SJCRH30 (cell line): ENCODE measurements at regions not wholly inside any gene's neighbourhood (a gene's known extent, or its start where the extent isn't known, plus 50 kb on each side); places are given as distances from the start of the nearest gene placed in this dataset.
"Not testable (repeated sequence)": the region's sequence is repeated elsewhere in the genome, so short reads cannot be mapped to it uniquely, and the experiment has no call there.

Source experiments
- DNase-seq, 2 experiments: peaks; one replicate each; pipeline ENCODE4 v3.0.0-alpha.2; 2015 to 2020
- H3K27ac ChIP-seq: fragments of 250-450 bp; sonication (Bioruptor Pico); 2 replicates; pipeline ENCODE4 v1.5.1; 2020; ENCODE audit warnings: mild to moderate bottlenecking, moderate library complexity
- H3K27me3 ChIP-seq: fragments of 250-450 bp; sonication (Bioruptor Pico); 2 replicates; pipeline ENCODE4 v1.5.1; 2020; ENCODE audit warnings: mild to moderate bottlenecking, moderate library complexity
- H3K36me3 ChIP-seq: fragments of 250-450 bp; sonication (Bioruptor Pico); 2 replicates; pipeline ENCODE4 v1.5.1; 2020; ENCODE audit warnings: mild to moderate bottlenecking, moderate library complexity
- H3K4me1 ChIP-seq: fragments of 250-450 bp; sonication (Bioruptor Pico); 2 replicates; pipeline ENCODE4 v1.5.1; 2020; ENCODE audit warnings: mild to moderate bottlenecking, moderate library complexity
- H3K4me3 ChIP-seq: fragments of 250-450 bp; sonication (Bioruptor Pico); 2 replicates; pipeline ENCODE4 v1.5.1; 2020; ENCODE audit warnings: mild to moderate bottlenecking, moderate library complexity
- H3K9me3 ChIP-seq: fragments of 250-450 bp; sonication (Bioruptor Pico); replicated peaks from 2 replicates; pipeline ENCODE4 v1.5.1; 2020; ENCODE audit warnings: mild to moderate bottlenecking, moderate library complexity

- Histone ChIP-seq H3K9me3 (no peaks in the 10 kb centered on the region), H3K4me1 (no peaks in the 10 kb centered on the region)
- no peak for DNase-seq
These were observed 186.7 kb upstream of the ARID1B start for GRCh38 chr6:156590482-156590881.

DNA sequence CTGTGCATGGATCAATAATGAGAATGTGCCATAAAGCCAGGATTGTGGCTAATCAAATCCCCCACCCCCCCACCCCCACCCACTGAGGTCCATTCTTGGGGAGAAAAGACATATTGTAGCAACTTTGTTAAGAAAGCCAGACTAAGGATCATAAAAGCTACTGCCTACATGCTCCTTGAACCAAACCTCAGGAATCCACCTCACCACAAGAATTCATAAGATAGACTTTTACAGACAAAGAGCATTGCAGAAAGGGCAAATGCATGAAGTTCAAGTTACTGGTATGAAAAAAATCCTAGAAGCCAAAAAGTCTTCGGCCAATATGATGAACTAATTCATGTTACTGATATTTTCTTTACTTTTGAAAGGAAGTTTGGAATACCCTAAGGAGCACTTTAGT, 187.9 kb upstream of the ARID1B start:
- H3K4me1 ChIP-seq: no peaks in the 10 kb centered on the region
- no peaks in the 10 kb centered on the region; the same call in 1 of the 2 replicates for H3K27me3 ChIP-seq
- no peaks in the 10 kb centered on the region for H3K36me3 ChIP-seq
- no peak overlapping the region for H3K4me3 ChIP-seq
- no peaks in the 10 kb centered on the region for H3K9me3 ChIP-seq
- no peak overlapping the region for H3K27ac ChIP-seq
- no peak for DNase-seq

More at GRCh38 chr6:156590482-156590881, 186.7 kb upstream of the ARID1B start:
- Histone ChIP-seq H3K4me3 (no peak overlapping the region), H3K27ac (no peak overlapping the region), H3K36me3 (no peaks in the 10 kb centered on the region), H3K27me3 (no peaks in the 10 kb centered on the region; the same call in 1 of the 2 replicates)

DNA sequence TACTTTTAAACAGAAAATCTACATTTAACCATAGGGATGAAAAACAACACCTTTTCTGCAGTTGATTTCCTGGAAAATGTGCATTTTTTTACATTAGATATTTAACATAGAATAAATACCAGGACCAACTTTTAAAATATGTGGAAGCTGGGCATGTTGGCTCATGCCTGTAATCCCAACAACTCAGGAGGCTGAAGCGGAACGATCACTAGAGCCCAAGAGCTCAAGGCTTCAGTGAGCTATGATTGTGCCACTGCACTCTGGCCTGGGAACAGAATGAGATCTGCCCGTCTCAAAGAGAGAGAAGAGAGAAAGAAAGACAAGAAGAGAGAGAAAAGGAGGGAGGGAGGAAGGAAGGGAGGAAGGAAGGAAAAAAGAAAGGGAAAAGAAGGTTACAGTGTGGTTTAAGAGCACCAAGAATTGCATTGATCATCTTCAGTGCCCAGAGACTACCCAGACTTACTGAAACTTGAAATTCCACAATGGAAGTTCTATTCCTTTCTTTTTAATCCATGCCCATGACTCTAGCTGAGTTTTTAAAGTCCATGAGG, 189.4 kb upstream of the ARID1B start:
- Histone ChIP-seq H3K27me3 (no peaks in the 10 kb centered on the region; the same call in 1 of the 2 replicates), H3K36me3 (no peaks in the 10 kb centered on the region), H3K27ac (no peak overlapping the region), H3K9me3 (no peaks in the 10 kb centered on the region), H3K4me1 (no peaks in the 10 kb centered on the region), H3K4me3 (no peak overlapping the region)
- no peak for DNase-seq

DNA sequence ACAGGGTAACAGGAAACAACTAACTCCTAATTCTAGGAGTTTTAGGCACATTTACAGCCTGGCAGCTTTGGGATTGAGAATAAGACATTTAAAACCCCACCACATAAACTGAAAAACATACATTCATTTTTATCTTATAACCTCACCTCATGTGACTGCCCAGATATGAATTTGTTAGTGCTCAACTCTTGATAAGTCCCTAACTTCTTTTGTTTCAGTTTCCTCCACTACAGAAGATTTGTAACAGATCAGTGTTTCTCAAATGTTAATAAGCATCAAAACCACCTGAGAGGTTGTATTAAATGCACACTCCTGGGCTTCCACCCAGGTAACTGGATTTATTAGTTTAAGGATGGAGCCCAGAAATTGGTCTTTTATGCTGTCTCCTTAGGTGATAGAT, 190.1 kb upstream of the ARID1B start:
- no peak for DNase-seq
- Histone ChIP-seq H3K4me3 (no peak overlapping the region), H3K27ac (no peak overlapping the region), H3K9me3 (no peaks in the 10 kb centered on the region), H3K4me1 (no peaks in the 10 kb centered on the region), H3K36me3 (no peaks in the 10 kb centered on the region), H3K27me3 (no peaks in the 10 kb centered on the region; the same call in 1 of the 2 replicates)

- no peak overlapping the region for H3K27ac ChIP-seq
- H3K4me3 ChIP-seq: no peak overlapping the region
- H3K9me3 ChIP-seq: no peaks in the 10 kb centered on the region
These were observed 191.3 kb upstream of the ARID1B start for GRCh38 chr6:156585859-156586258.

DNA sequence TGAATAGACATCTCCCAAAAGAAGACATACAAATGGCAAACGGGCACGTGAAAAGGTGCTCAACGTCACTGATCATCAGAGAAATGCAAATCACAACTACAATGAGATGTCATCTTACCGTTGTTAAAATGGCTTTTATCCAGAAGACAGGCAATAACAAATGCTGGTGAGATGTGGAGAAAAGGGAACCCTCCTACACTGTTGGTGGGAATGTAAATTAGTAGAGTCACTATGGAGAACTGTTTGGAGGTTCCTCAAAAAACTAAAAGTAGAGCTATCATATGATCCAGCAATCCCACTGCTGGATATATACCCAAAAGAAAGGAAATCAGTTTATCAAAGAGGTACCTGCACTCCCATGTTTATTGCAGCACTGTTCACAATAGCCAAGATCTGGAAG, 193.1 kb upstream of the ARID1B start:
- H3K4me1 ChIP-seq, DNase-seq, H3K27ac ChIP-seq, H3K36me3 ChIP-seq, H3K9me3 ChIP-seq, H3K4me3 ChIP-seq, H3K27me3 ChIP-seq: not testable (repeated sequence)

More at GRCh38 chr6:156585859-156586258, 191.3 kb upstream of the ARID1B start:
- DNase-seq: peak; percentile 24 to 47
- H3K36me3 ChIP-seq: no peaks in the 10 kb centered on the region
- H3K4me1 ChIP-seq: no peaks in the 10 kb centered on the region
- no peaks in the 10 kb centered on the region for H3K27me3 ChIP-seq

DNA sequence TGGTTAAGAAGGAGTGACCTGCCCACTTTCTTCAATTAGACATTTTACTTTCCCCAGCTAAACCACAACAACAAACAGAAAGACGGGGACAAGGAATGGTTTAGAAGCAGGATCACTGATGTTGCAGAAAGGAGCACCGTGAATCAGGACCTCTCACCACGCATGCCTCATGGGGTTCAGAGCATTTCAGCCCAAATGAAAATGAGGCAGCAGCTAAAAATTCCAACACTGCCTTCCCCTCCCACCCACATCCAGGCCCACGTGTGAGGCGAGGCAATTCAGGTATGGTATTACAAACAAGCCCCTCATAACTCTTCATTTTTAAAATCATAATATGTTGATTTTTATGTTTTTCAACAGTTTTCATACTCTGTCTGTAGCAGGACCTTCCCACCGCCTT, 194.1 kb upstream of the ARID1B start:
- Histone ChIP-seq H3K27me3 (no peaks in the 10 kb centered on the region), H3K4me3 (no peak overlapping the region), H3K9me3 (no peaks in the 10 kb centered on the region), H3K36me3 (no peaks in the 10 kb centered on the region), H3K27ac (no peak overlapping the region), H3K4me1 (no peaks in the 10 kb centered on the region)
- DNase-seq: no peak

- Histone ChIP-seq H3K27ac (no peak overlapping the region), H3K27me3 (no peaks in the 10 kb centered on the region), H3K9me3 (0 out of 2 replicates have a peak, but pooled peaks cover 3% of the 10 kb centered on the region), H3K4me3 (no peak overlapping the region), H3K4me1 (no peaks in the 10 kb centered on the region), H3K36me3 (no peaks in the 10 kb centered on the region)
- DNase-seq: no peak
These were observed 194.6 kb upstream of the ARID1B start for GRCh38 chr6:156582509-156582992.

DNA sequence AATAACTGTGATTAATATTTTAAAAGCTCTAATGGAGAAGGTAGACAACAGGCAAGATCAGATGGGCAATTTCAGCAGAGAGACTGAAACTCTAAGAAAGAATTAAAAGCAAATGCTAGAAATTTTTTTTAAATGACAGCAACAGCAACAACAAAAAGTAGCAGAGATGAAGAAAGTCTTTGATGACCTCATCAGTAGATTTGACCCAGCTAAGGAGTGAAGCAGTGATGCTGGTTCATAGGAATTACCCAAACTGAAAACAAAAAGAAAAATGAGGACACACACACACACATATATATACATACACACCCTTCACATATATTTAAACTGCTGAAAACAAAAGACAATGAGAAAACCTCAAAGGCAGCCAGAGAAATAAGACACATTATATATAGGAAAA, 197.6 kb upstream of the ARID1B start:
- Histone ChIP-seq H3K27ac (no peak overlapping the region), H3K9me3 (0 out of 2 replicates have a peak, but pooled peaks cover 3% of the 10 kb centered on the region), H3K36me3 (no peaks in the 10 kb centered on the region), H3K4me3 (no peak overlapping the region), H3K27me3 (no peaks in the 10 kb centered on the region), H3K4me1 (no peaks in the 10 kb centered on the region)
- DNase-seq: no peak

GRCh38 chr6:156577749-156578148, 199.4 kb upstream of the ARID1B start:
- Histone ChIP-seq H3K27me3 (no peaks in the 10 kb centered on the region), H3K4me1 (no peaks in the 10 kb centered on the region), H3K9me3 (0 out of 2 replicates have a peak, but pooled peaks cover 3% of the 10 kb centered on the region), H3K4me3 (no peak overlapping the region), H3K27ac (no peak overlapping the region), H3K36me3 (no peaks in the 10 kb centered on the region)
- DNase-seq: no peak

GRCh38 chr6:156575361-156575760, 201.8 kb upstream of the ARID1B start:
- Histone ChIP-seq H3K36me3 (no peaks in the 10 kb centered on the region), H3K27me3 (no peaks in the 10 kb centered on the region), H3K27ac (no peak overlapping the region), H3K9me3 (0 out of 2 replicates have a peak, but pooled peaks cover 3% of the 10 kb centered on the region), H3K4me1 (no peaks in the 10 kb centered on the region), H3K4me3 (no peak overlapping the region)
- DNase-seq: no peak

DNA sequence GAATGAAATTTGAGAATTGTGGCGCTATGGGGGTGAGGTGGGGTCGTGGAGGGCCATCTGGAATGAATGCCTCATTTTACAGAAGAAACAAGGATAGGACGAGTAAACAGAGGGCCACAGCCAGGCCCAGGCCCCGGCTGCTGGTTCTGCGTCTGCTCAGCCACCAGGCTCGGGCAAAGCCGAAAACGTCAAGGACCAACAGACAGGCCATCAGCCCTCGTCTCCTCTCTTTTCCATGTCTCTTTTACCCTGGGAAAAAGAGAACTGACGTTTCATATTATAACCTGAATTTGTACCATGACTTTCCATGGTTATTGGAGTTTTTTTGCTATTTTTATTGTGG, 212.4 kb upstream of the ARID1B start:
- Histone ChIP-seq H3K27me3 (no peaks in the 10 kb centered on the region), H3K4me3 (no peak overlapping the region), H3K27ac (no peak overlapping the region), H3K4me1 (0 out of 2 replicates have a peak, but pooled peaks cover 3% of the 10 kb centered on the region), H3K36me3 (no peaks in the 10 kb centered on the region), H3K9me3 (no peaks in the 10 kb centered on the region)
- DNase-seq: no peak

- Histone ChIP-seq H3K4me3 (no peak overlapping the region), H3K9me3 (no peaks in the 10 kb centered on the region), H3K27ac (no peak overlapping the region), H3K4me1 (0 out of 2 replicates have a peak, but pooled peaks cover 3% of the 10 kb centered on the region), H3K36me3 (no peaks in the 10 kb centered on the region), H3K27me3 (no peaks in the 10 kb centered on the region)
- peak; percentile 54 to 79 for DNase-seq
These were observed 212.9 kb upstream of the ARID1B start for GRCh38 chr6:156564127-156564806.

GRCh38 chr6:156563714-156564113, 213.5 kb upstream of the ARID1B start:
- no peak overlapping the region for H3K27ac ChIP-seq
- DNase-seq: peak; percentile 18 to 36
- no peaks in the 10 kb centered on the region for H3K36me3 ChIP-seq
- no peaks in the 10 kb centered on the region for H3K9me3 ChIP-seq
- 0 out of 2 replicates have a peak, but pooled peaks cover 3% of the 10 kb centered on the region for H3K4me1 ChIP-seq
- no peak overlapping the region for H3K4me3 ChIP-seq
- H3K27me3 ChIP-seq: no peaks in the 10 kb centered on the region

DNA sequence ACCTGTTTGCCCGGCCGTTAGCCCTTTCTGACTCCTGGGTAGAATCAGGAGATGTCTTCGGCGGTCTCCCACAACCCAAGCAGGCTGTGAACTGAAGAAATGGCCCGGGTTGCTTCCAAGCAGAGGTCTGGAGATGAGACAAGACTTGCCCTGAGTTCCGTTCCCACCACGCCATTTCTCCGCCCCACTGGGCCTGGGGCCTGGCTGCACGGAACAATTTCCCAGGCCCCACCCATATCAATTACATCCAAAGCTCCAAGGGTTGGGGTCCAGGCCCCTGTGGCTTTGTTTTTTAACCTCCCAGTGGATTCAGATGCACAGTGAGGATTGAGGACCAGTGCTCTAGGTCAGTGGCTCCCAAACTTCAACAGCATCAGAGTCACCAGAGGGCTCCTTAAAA, 214.5 kb upstream of the ARID1B start:
- Histone ChIP-seq H3K27me3 (no peaks in the 10 kb centered on the region), H3K4me3 (no peak overlapping the region), H3K9me3 (no peaks in the 10 kb centered on the region), H3K4me1 (0 out of 2 replicates have a peak, but pooled peaks cover 3% of the 10 kb centered on the region), H3K36me3 (no peaks in the 10 kb centered on the region), H3K27ac (no peak overlapping the region)
- no peak for DNase-seq
